ENCODE measurements at regions not wholly inside any gene's neighbourhood (a gene's known extent, or its start where the extent isn't known, plus 50 kb on each side); places are given as distances from the start of the nearest gene placed in this dataset.

GRCh38 chr6:121499666-121500065, 64.2 kb downstream of the GJA1 start:
- no peak for DNase-seq (ENCODE audit: low spot score)

GRCh38 chr6:121503589-121503991, 68.1 kb downstream of the GJA1 start:
- no peak for DNase-seq (ENCODE audit: low spot score)

GRCh38 chr6:121504227-121504626, 68.8 kb downstream of the GJA1 start:
- no peak for DNase-seq (ENCODE audit: low spot score)

- DNase-seq (ENCODE audit: low spot score) = no peak
Observed at GRCh38 chr6:121505284-121505683, 69.8 kb downstream of the GJA1 start.

- no peak for DNase-seq (ENCODE audit: low spot score)
Observed at GRCh38 chr6:121506761-121507754, 71.6 kb downstream of the GJA1 start.

GRCh38 chr6:121510568-121511177, 75.2 kb downstream of the GJA1 start:
- DNase-seq (ENCODE audit: low spot score) = no peak

- no peak for DNase-seq (ENCODE audit: low spot score)
Observed at GRCh38 chr6:121515630-121516265, 80.3 kb downstream of the GJA1 start.

- no peak for DNase-seq (ENCODE audit: low spot score)
Observed at GRCh38 chr6:121516331-121516730, 80.9 kb downstream of the GJA1 start.

GRCh38 chr6:121520337-121521163, 85.1 kb downstream of the GJA1 start:
- DNase-seq (ENCODE audit: low spot score) = no peak

GRCh38 chr6:121521164-121521555, 85.7 kb downstream of the GJA1 start:
- DNase-seq (ENCODE audit: low spot score) = no peak

GRCh38 chr6:121522265-121522664, 86.8 kb downstream of the GJA1 start:
- no peak for DNase-seq (ENCODE audit: low spot score)

- DNase-seq (ENCODE audit: low spot score) = no peak
Observed at GRCh38 chr6:121522771-121523386, 87.4 kb downstream of the GJA1 start.

- no peak for DNase-seq (ENCODE audit: low spot score)
Observed at GRCh38 chr6:121523628-121524027, 88.2 kb downstream of the GJA1 start.

GRCh38 chr6:121526282-121526681, 90.8 kb downstream of the GJA1 start:
- no peak for DNase-seq (ENCODE audit: low spot score)

GRCh38 chr6:121531658-121532169, 96.3 kb downstream of the GJA1 start:
- DNase-seq (ENCODE audit: low spot score) = no peak

GRCh38 chr6:121533321-121533841, 97.9 kb downstream of the GJA1 start:
- no peak for DNase-seq (ENCODE audit: low spot score)

GRCh38 chr6:121535777-121536176, 100.3 kb downstream of the GJA1 start:
- DNase-seq (ENCODE audit: low spot score) = no peak

- no peak for DNase-seq (ENCODE audit: low spot score)
Observed at GRCh38 chr6:121536345-121536744, 100.9 kb downstream of the GJA1 start.

GRCh38 chr6:121539439-121539838, 104.0 kb downstream of the GJA1 start:
- DNase-seq (ENCODE audit: low spot score) = no peak

- DNase-seq (ENCODE audit: low spot score) = no peak
Observed at GRCh38 chr6:121540210-121540609, 104.8 kb downstream of the GJA1 start.

GRCh38 chr6:121544691-121545090, 109.2 kb downstream of the GJA1 start:
- no peak for DNase-seq (ENCODE audit: low spot score)

All from CD4-positive, alpha-beta T cell treated with Interleukin-6 at 100 ng/mL for 8 hours (primary cell).